ENCODE measurements at regions not wholly inside any gene's neighbourhood (a gene's known extent, or its start where the extent isn't known, plus 50 kb on each side); places are given as distances from the start of the nearest gene placed in this dataset.
"Not testable (repeated sequence)": the region's sequence is repeated elsewhere in the genome, so short reads cannot be mapped to it uniquely, and the experiment has no call there.

GRCh38 chr5:124873713-124874112, 127.3 kb upstream of the ZNF608 start:
- ATAC-seq, result no peak
- Mint-ChIP-seq H3K4me1 (peaks cover under 1% of the 10 kb centered on the region), H3K36me3 (no peaks in the 10 kb centered on the region), H3K27ac (no peak overlapping the region), H3K9me3 (no peaks in the 10 kb centered on the region), H3K27me3 (no peaks in the 10 kb centered on the region), H3K4me3 (no peak overlapping the region)

DNA sequence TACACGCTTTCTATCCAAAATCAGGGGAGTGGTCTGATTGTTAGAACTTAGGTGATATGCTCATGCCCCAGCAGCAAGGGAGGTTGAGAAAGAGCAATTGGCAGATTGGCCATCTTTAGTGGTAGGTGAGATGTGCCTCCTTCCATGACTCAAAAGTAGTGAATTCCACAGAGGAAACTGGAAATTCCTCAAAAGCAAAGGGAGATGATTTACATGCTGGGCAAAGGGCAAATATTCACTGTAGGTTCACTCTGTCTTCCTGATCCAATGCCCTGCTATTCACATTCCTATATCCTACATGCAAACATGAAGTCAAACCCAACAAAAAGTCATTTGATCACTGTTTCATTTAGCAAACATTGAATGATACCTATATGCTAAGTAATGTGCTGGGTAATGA, 130.1 kb upstream of the ZNF608 start:
- Mint-ChIP-seq H3K4me1 (peaks cover 9% of the 10 kb centered on the region), H3K4me3 (no peak overlapping the region), H3K27me3 (no peaks in the 10 kb centered on the region), H3K9me3 (no peaks in the 10 kb centered on the region), H3K36me3 (no peaks in the 10 kb centered on the region), H3K27ac (no peak overlapping the region)
- no peak for ATAC-seq

GRCh38 chr5:124876983-124877382, 130.5 kb upstream of the ZNF608 start:
- Mint-ChIP-seq H3K27ac (no peak overlapping the region), H3K27me3 (no peaks in the 10 kb centered on the region), H3K9me3 (no peaks in the 10 kb centered on the region), H3K4me1 (peaks cover 9% of the 10 kb centered on the region), H3K4me3 (no peak overlapping the region), H3K36me3 (no peaks in the 10 kb centered on the region)
- ATAC-seq, result no peak

GRCh38 chr5:124877501-124878146, 131.2 kb upstream of the ZNF608 start:
- H3K9me3 Mint-ChIP-seq, result no peaks in the 10 kb centered on the region
- no peak for ATAC-seq
- no peak overlapping the region for H3K27ac Mint-ChIP-seq
- peaks cover 9% of the 10 kb centered on the region for H3K4me1 Mint-ChIP-seq
- H3K27me3 Mint-ChIP-seq, result no peaks in the 10 kb centered on the region
- no peaks in the 10 kb centered on the region for H3K36me3 Mint-ChIP-seq
- H3K4me3 Mint-ChIP-seq, result no peak overlapping the region

GRCh38 chr5:124878583-124879342, 132.3 kb upstream of the ZNF608 start:
- no peak overlapping the region for H3K27ac Mint-ChIP-seq
- no peak overlapping the region for H3K4me3 Mint-ChIP-seq
- H3K9me3 Mint-ChIP-seq, result no peaks in the 10 kb centered on the region
- no peaks in the 10 kb centered on the region for H3K27me3 Mint-ChIP-seq
- ATAC-seq, result no peak
- no peaks in the 10 kb centered on the region for H3K36me3 Mint-ChIP-seq
- peaks cover 9% of the 10 kb centered on the region for H3K4me1 Mint-ChIP-seq

- Mint-ChIP-seq H3K27me3 (no peaks in the 10 kb centered on the region), H3K4me1 (peaks cover 9% of the 10 kb centered on the region), H3K4me3 (no peak overlapping the region), H3K27ac (no peak overlapping the region), H3K9me3 (no peaks in the 10 kb centered on the region), H3K36me3 (no peaks in the 10 kb centered on the region)
- no peak for ATAC-seq
These were observed 134.7 kb upstream of the ZNF608 start for GRCh38 chr5:124880903-124881697.

DNA sequence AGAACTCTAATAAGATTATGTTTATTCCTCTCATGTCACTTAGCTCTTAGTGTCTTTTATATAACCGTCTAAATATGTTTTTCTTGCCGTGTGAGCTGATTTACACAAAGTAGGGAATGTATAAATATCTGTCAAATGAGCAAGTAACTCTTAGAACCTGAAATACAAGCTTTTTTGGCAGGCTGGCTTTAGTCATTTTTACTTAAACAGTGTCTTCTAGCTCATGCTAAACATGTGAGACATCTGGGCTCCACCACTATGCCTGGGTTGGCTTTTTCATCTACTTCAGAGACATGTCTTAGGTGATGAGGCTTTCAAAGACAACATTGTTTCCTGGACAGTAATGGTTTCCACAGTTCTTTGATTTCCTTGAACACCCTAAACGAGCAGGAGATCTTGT, 137.2 kb upstream of the ZNF608 start:
- ATAC-seq, result no peak
- Mint-ChIP-seq H3K9me3 (no peaks in the 10 kb centered on the region), H3K36me3 (no peaks in the 10 kb centered on the region), H3K27me3 (no peaks in the 10 kb centered on the region), H3K4me1 (peaks cover 9% of the 10 kb centered on the region), H3K4me3 (no peak overlapping the region), H3K27ac (no peak overlapping the region)

DNA sequence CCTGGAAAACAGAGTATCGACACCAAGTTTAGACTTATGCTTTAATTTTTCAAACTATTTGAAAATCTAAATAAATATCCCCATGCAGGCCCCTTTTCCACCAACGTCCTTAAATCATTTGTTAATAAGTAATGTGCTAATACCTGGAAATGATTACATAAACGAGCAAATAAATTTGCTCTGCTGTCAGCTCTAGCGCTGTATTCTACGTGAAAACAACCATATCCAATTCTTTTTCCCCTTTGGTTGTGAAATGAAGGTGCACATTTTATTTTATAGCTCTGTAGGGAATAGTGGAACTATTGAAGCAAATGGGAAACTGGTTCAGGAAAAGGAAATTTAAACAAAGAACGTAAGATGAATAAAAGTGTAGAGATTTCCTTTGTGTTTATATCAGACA, 137.7 kb upstream of the ZNF608 start:
- Mint-ChIP-seq H3K4me3 (no peak overlapping the region), H3K4me1 (peaks cover 5% of the 10 kb centered on the region)

GRCh38 chr5:124885490-124885889, 139.1 kb upstream of the ZNF608 start:
- no peaks in the 10 kb centered on the region for H3K4me1 Mint-ChIP-seq
- no peak overlapping the region for H3K27ac Mint-ChIP-seq
- H3K4me3 Mint-ChIP-seq, result no peak overlapping the region
- ATAC-seq, result no peak
- H3K27me3 Mint-ChIP-seq, result no peaks in the 10 kb centered on the region
- no peaks in the 10 kb centered on the region for H3K36me3 Mint-ChIP-seq
- no peaks in the 10 kb centered on the region for H3K9me3 Mint-ChIP-seq

More for the DNA sequence above, 137.7 kb upstream of the ZNF608 start:
- no peaks in the 10 kb centered on the region for H3K9me3 Mint-ChIP-seq
- no peaks in the 10 kb centered on the region for H3K27me3 Mint-ChIP-seq
- no peak for ATAC-seq
- no peaks in the 10 kb centered on the region for H3K36me3 Mint-ChIP-seq
- no peak overlapping the region for H3K27ac Mint-ChIP-seq

GRCh38 chr5:124887223-124887622, 140.8 kb upstream of the ZNF608 start:
- no peaks in the 10 kb centered on the region for H3K9me3 Mint-ChIP-seq
- no peak overlapping the region for H3K4me3 Mint-ChIP-seq
- H3K27ac Mint-ChIP-seq, result no peak overlapping the region
- no peaks in the 10 kb centered on the region for H3K27me3 Mint-ChIP-seq
- no peak for ATAC-seq
- no peaks in the 10 kb centered on the region for H3K36me3 Mint-ChIP-seq
- no peaks in the 10 kb centered on the region for H3K4me1 Mint-ChIP-seq

DNA sequence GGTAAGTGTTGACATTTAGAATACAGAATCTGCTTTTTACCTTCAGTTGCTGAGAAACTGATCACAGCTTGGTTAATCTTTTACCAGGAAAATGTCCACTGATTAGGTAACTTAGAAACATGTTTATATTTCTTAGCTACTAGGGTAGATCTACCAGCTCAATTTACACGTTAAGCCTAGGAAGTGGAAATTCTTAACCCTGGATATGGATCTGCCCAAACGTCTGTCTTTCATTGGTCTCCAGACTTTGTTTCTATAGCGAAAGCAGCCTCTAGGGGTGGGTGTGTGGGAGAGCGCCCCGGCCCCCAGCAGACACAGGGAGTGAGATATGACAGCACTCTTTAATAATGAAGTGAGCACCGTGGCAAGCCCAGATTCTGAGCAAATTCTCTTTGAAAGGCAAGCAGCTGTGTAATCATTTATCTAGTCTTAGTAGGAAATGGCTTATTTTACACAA, 141.6 kb upstream of the ZNF608 start:
- no peak for ATAC-seq
- Mint-ChIP-seq H3K36me3 (no peaks in the 10 kb centered on the region), H3K27ac (no peak overlapping the region), H3K4me1 (no peaks in the 10 kb centered on the region), H3K27me3 (no peaks in the 10 kb centered on the region), H3K9me3 (no peaks in the 10 kb centered on the region), H3K4me3 (no peak overlapping the region)

DNA sequence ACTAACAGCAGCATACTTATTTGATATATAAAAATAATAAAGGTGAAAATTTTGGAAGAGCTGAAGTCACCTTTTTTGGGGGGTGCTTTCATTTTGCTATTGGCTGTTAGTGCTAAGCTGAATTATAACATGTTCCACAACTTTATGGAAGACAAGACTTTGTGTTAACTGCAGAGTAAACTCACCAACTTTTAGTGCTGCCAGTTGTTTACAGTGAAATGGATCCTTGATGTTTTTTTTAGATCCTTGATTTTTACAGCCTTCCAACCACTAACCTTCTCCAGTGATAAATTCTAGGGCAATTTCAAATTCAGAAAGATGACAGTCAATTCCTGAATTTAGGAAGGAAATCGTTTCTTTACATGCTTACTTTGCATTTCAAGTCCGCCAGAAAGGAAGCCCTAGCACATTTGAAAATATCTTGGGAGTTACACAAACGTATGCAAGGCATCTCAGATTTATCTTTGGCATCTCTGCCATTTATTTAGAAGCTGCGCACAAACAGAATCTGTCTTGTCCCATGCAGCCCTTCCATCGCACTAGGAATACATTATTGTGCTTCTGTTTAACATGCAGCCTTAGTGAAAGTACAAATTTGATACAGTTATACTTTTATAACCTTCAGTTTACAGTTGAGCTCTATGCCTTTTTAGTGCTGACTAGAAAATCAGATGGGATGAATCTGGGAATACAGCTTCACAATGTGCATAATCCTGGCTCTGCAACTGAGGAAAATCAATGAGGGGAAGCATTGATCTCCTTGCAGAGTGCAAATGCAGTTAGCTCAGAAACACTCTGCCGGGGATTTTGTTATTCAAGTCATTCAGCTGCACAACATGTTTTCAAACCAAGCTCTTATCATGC, 142.4 kb upstream of the ZNF608 start:
- ATAC-seq, result no peak
- H3K27me3 Mint-ChIP-seq, result no peaks in the 10 kb centered on the region
- no peak overlapping the region for H3K4me3 Mint-ChIP-seq
- no peaks in the 10 kb centered on the region for H3K36me3 Mint-ChIP-seq
- H3K9me3 Mint-ChIP-seq, result no peaks in the 10 kb centered on the region
- H3K4me1 Mint-ChIP-seq, result no peaks in the 10 kb centered on the region
- H3K27ac Mint-ChIP-seq, result no peak overlapping the region

- H3K4me3 Mint-ChIP-seq, result no peak overlapping the region
- H3K36me3 Mint-ChIP-seq, result no peaks in the 10 kb centered on the region
- no peaks in the 10 kb centered on the region for H3K4me1 Mint-ChIP-seq
- no peaks in the 10 kb centered on the region for H3K9me3 Mint-ChIP-seq
- ATAC-seq, result no peak
- H3K27ac Mint-ChIP-seq, result no peak overlapping the region
- H3K27me3 Mint-ChIP-seq, result no peaks in the 10 kb centered on the region
These were observed 143.0 kb upstream of the ZNF608 start for GRCh38 chr5:124889486-124889825.

DNA sequence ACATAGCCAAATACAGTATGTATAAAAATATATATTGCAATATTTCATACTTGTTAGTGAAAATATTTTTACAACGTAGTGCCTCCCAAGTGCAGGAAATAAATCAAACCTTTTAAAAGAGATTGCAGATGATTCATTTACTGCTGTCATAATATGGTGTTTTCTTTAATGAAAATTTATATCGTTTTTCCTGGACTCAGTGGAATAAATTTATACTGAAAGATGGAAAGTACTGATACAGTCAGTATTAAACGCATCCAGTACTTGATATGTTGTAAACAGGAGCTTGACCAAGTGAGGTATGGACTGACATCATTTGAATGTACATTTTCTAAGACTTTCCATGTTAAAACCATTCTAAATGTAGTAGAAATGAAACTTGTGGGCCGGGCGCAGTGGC, 143.4 kb upstream of the ZNF608 start:
- H3K4me3 Mint-ChIP-seq, result no peak overlapping the region
- no peaks in the 10 kb centered on the region for H3K9me3 Mint-ChIP-seq
- no peaks in the 10 kb centered on the region for H3K4me1 Mint-ChIP-seq
- ATAC-seq, result no peak
- no peaks in the 10 kb centered on the region for H3K36me3 Mint-ChIP-seq
- H3K27me3 Mint-ChIP-seq, result no peaks in the 10 kb centered on the region
- no peak overlapping the region for H3K27ac Mint-ChIP-seq

- H3K4me3 Mint-ChIP-seq, H3K27ac Mint-ChIP-seq, ATAC-seq, H3K4me1 Mint-ChIP-seq, H3K36me3 Mint-ChIP-seq, H3K9me3 Mint-ChIP-seq, H3K27me3 Mint-ChIP-seq: not testable (repeated sequence)
These were observed 144.0 kb upstream of the ZNF608 start for GRCh38 chr5:124890442-124890841.
